SK-N-SH treated with all-trans-retinoic acid at 6 μM for 48 hours (cell line): ENCODE measurements at regions not wholly inside any gene's neighbourhood (a gene's known extent, or its start where the extent isn't known, plus 50 kb on each side); places are given as distances from the start of the nearest gene placed in this dataset.

Experiments used
- ARNTL ChIP-seq: fragments of 450-650 bp; formaldehyde crosslinking; IDR thresholded peaks from 2 replicates; pipeline ENCODE4 v1.5.0; 2020; ENCODE audit warnings: low read depth, mild to moderate bottlenecking, moderate library complexity, borderline replicate concordance
- PATZ1 ChIP-seq: fragments of 250-450 bp; sonication (Bioruptor Pico); IDR thresholded peaks from 2 replicates; pipeline ENCODE4 v1.8.0; 2020; ENCODE audit warnings: mild to moderate bottlenecking, moderate library complexity, borderline replicate concordance
- RARB ChIP-seq: fragments of 250-450 bp; sonication (Bioruptor Pico); IDR thresholded peaks from 2 replicates; pipeline ENCODE4 v1.8.0; 2021; ENCODE audit warnings: mild to moderate bottlenecking, moderate library complexity
- ZNF8 ChIP-seq: fragments of 450-650 bp; formaldehyde crosslinking; IDR thresholded peaks from 2 replicates; pipeline ENCODE4 v1.5.0; 2020; ENCODE audit warnings: mild to moderate bottlenecking, moderate library complexity

GRCh38 chr3:144160627-144161026 lies 189.0 kb downstream of the DIPK2A start:
- TF ChIP-seq PATZ1 (CRISPR knock-in tag) (no peak), ARNTL (CRISPR knock-in tag) (no peak), RARB (CRISPR knock-in tag) (no peak), ZNF8 (CRISPR knock-in tag) (no peak)
